ENCODE measurements at regions not wholly inside any gene's neighbourhood (a gene's known extent, or its start where the extent isn't known, plus 50 kb on each side); places are given as distances from the start of the nearest gene placed in this dataset.
"Not testable (repeated sequence)": the region's sequence is repeated elsewhere in the genome, so short reads cannot be mapped to it uniquely, and the experiment has no call there.

GRCh38 chr10:21363092-21363730 lies 162.3 kb downstream of the SKIDA1 start:
- no peak for DNase-seq

GRCh38 chr10:21359202-21359601 lies 166.3 kb downstream of the SKIDA1 start:
- no peak for DNase-seq

- no peak for DNase-seq
Measured at GRCh38 chr10:21355591-21356011, 169.9 kb downstream of the SKIDA1 start.

GRCh38 chr10:21352886-21353285 lies 172.6 kb downstream of the SKIDA1 start:
- DNase-seq, result no peak

GRCh38 chr10:21351594-21351993 lies 173.9 kb downstream of the SKIDA1 start:
- not testable (repeated sequence) for DNase-seq

- DNase-seq, result no peak
Measured at GRCh38 chr10:21349912-21350286, 175.6 kb downstream of the SKIDA1 start.

- no peak for DNase-seq
Measured at GRCh38 chr10:21347785-21348170, 177.7 kb downstream of the SKIDA1 start.

- DNase-seq, result no peak
Measured at GRCh38 chr10:21347043-21347784, 178.3 kb downstream of the SKIDA1 start.

GRCh38 chr10:21343087-21343486 lies 182.4 kb downstream of the SKIDA1 start:
- DNase-seq, result no peak

GRCh38 chr10:21342499-21342898 lies 183.0 kb downstream of the SKIDA1 start:
- not testable (repeated sequence) for DNase-seq

GRCh38 chr10:21340331-21340730 lies 185.2 kb downstream of the SKIDA1 start:
- no peak for DNase-seq

- DNase-seq, result no peak
Measured at GRCh38 chr10:21337171-21337792, 188.2 kb downstream of the SKIDA1 start.

GRCh38 chr10:21336476-21337170 lies 188.9 kb downstream of the SKIDA1 start:
- no peak for DNase-seq

- DNase-seq, result no peak
Measured at GRCh38 chr10:21334891-21335696, 190.4 kb downstream of the SKIDA1 start.

GRCh38 chr10:21330628-21331020 lies 194.9 kb downstream of the SKIDA1 start:
- DNase-seq, result no peak

- no peak for DNase-seq
Measured at GRCh38 chr10:21329995-21330627, 195.4 kb downstream of the SKIDA1 start.

GRCh38 chr10:21327289-21327993 lies 198.0 kb downstream of the SKIDA1 start:
- no peak for DNase-seq

- DNase-seq, result no peak
Measured at GRCh38 chr10:21326594-21327288, 198.7 kb downstream of the SKIDA1 start.

- no peak for DNase-seq
Measured at GRCh38 chr10:21318540-21319167, 206.8 kb downstream of the SKIDA1 start.

GRCh38 chr10:21317902-21318301 lies 207.6 kb downstream of the SKIDA1 start:
- no peak for DNase-seq

Measured in NCI-H1436 treated with DMSO at 0.1 percent for 48 hours (cell line).